ES-I3 (cell line): ENCODE measurements at regions not wholly inside any gene's neighbourhood (a gene's known extent, or its start where the extent isn't known, plus 50 kb on each side); places are given as distances from the start of the nearest gene placed in this dataset.

Experiments used
- H3K36me3 ChIP-seq: 2 replicates; pipeline ENCODE4 v1.6.1; 2013; ENCODE audit warnings: mild to moderate bottlenecking, low read length, control low read depth, moderate library complexity; ENCODE audit not compliant: insufficient read depth
- H3K4me1 ChIP-seq: 2 replicates; pipeline ENCODE4 v1.6.1; 2013; ENCODE audit warnings: mild to moderate bottlenecking, control low read depth, low read length; ENCODE audit not compliant: insufficient read depth
- H3K9ac ChIP-seq: 2 replicates; pipeline ENCODE4 v1.6.1; 2013; ENCODE audit warnings: low read depth, mild to moderate bottlenecking, low read length, moderate library complexity
- H3K9me3 ChIP-seq: 2 replicates; pipeline ENCODE4 v1.6.1; 2013; ENCODE audit warnings: mild to moderate bottlenecking, low read length, moderate library complexity; ENCODE audit not compliant: control insufficient read depth, insufficient read depth

- Histone ChIP-seq H3K9ac (no peak overlapping the region), H3K4me1 (no peaks in the 10 kb centered on the region), H3K36me3 (no peaks in the 10 kb centered on the region), H3K9me3 (no peaks in the 10 kb centered on the region)
Measured at GRCh38 chr5:60376860-60377259, 323.1 kb downstream of the DEPDC1B start.

GRCh38 chr5:60374409-60374808 is 325.6 kb downstream of the DEPDC1B start:
- Histone ChIP-seq H3K9ac (no peak overlapping the region), H3K4me1 (no peaks in the 10 kb centered on the region), H3K36me3 (no peaks in the 10 kb centered on the region), H3K9me3 (no peaks in the 10 kb centered on the region)

- Histone ChIP-seq H3K4me1 (no peaks in the 10 kb centered on the region), H3K9me3 (no peaks in the 10 kb centered on the region), H3K36me3 (no peaks in the 10 kb centered on the region), H3K9ac (no peak overlapping the region)
Measured at GRCh38 chr5:60372786-60373185, 327.2 kb downstream of the DEPDC1B start.

- Histone ChIP-seq H3K9ac (no peak overlapping the region), H3K4me1 (no peaks in the 10 kb centered on the region), H3K9me3 (no peaks in the 10 kb centered on the region), H3K36me3 (no peaks in the 10 kb centered on the region)
Measured at GRCh38 chr5:60371065-60371464, 328.9 kb downstream of the DEPDC1B start.

GRCh38 chr5:60370508-60370907 is 329.5 kb downstream of the DEPDC1B start:
- H3K36me3 ChIP-seq = no peaks in the 10 kb centered on the region
- no peaks in the 10 kb centered on the region for H3K9me3 ChIP-seq

GRCh38 chr5:60369391-60369790 is 330.6 kb downstream of the DEPDC1B start:
- no peaks in the 10 kb centered on the region for H3K36me3 ChIP-seq
- no peaks in the 10 kb centered on the region for H3K9me3 ChIP-seq
- H3K9ac ChIP-seq = no peak overlapping the region
- H3K4me1 ChIP-seq = no peaks in the 10 kb centered on the region

More at GRCh38 chr5:60370508-60370907, 329.5 kb downstream of the DEPDC1B start:
- H3K4me1 ChIP-seq = no peaks in the 10 kb centered on the region
- no peak overlapping the region for H3K9ac ChIP-seq

- H3K36me3 ChIP-seq = no peaks in the 10 kb centered on the region
- no peak overlapping the region for H3K9ac ChIP-seq
- H3K9me3 ChIP-seq = no peaks in the 10 kb centered on the region
- H3K4me1 ChIP-seq = no peaks in the 10 kb centered on the region
Measured at GRCh38 chr5:60368100-60368499, 331.9 kb downstream of the DEPDC1B start.

- H3K9ac ChIP-seq = no peak overlapping the region
- no peaks in the 10 kb centered on the region for H3K9me3 ChIP-seq
- peaks cover 4% of the 10 kb centered on the region; the same call in 1 of the 2 replicates for H3K4me1 ChIP-seq
- no peaks in the 10 kb centered on the region for H3K36me3 ChIP-seq
Measured at GRCh38 chr5:60366489-60366888, 333.5 kb downstream of the DEPDC1B start.

GRCh38 chr5:60365001-60365400 is 335.0 kb downstream of the DEPDC1B start:
- no peaks in the 10 kb centered on the region for H3K36me3 ChIP-seq
- no peak overlapping the region for H3K9ac ChIP-seq
- peaks cover 4% of the 10 kb centered on the region; the same call in 1 of the 2 replicates for H3K4me1 ChIP-seq
- no peaks in the 10 kb centered on the region for H3K9me3 ChIP-seq

GRCh38 chr5:60362158-60362557 is 337.8 kb downstream of the DEPDC1B start:
- Histone ChIP-seq H3K4me1 (peaks cover 4% of the 10 kb centered on the region; the same call in 1 of the 2 replicates), H3K9me3 (no peaks in the 10 kb centered on the region), H3K36me3 (no peaks in the 10 kb centered on the region), H3K9ac (no peak overlapping the region)

- H3K9me3 ChIP-seq = no peaks in the 10 kb centered on the region
- H3K4me1 ChIP-seq = peaks cover 4% of the 10 kb centered on the region; the same call in 1 of the 2 replicates
- H3K9ac ChIP-seq = no peak overlapping the region
- H3K36me3 ChIP-seq = no peaks in the 10 kb centered on the region
Measured at GRCh38 chr5:60360355-60360754, 339.6 kb downstream of the DEPDC1B start.

- Histone ChIP-seq H3K9ac (no peak overlapping the region), H3K36me3 (no peaks in the 10 kb centered on the region), H3K4me1 (peaks cover 4% of the 10 kb centered on the region; the same call in 1 of the 2 replicates), H3K9me3 (no peaks in the 10 kb centered on the region)
Measured at GRCh38 chr5:60357302-60357701, 342.7 kb downstream of the DEPDC1B start.

GRCh38 chr5:60356745-60357144 is 343.2 kb downstream of the DEPDC1B start:
- Histone ChIP-seq H3K36me3 (no peaks in the 10 kb centered on the region), H3K4me1 (0 out of 2 replicates have a peak, but pooled peaks cover under 1% of the 10 kb centered on the region), H3K9ac (no peak overlapping the region), H3K9me3 (no peaks in the 10 kb centered on the region)

GRCh38 chr5:60355181-60355580 is 344.8 kb downstream of the DEPDC1B start:
- H3K36me3 ChIP-seq = no peaks in the 10 kb centered on the region
- H3K9ac ChIP-seq = no peak overlapping the region
- H3K4me1 ChIP-seq = no peaks in the 10 kb centered on the region
- H3K9me3 ChIP-seq = no peaks in the 10 kb centered on the region

GRCh38 chr5:60354311-60354710 is 345.7 kb downstream of the DEPDC1B start:
- no peak overlapping the region for H3K9ac ChIP-seq
- no peaks in the 10 kb centered on the region for H3K9me3 ChIP-seq
- H3K4me1 ChIP-seq = no peaks in the 10 kb centered on the region
- no peaks in the 10 kb centered on the region for H3K36me3 ChIP-seq
